ENCODE measurements at regions not wholly inside any gene's neighbourhood (a gene's known extent, or its start where the extent isn't known, plus 50 kb on each side); places are given as distances from the start of the nearest gene placed in this dataset.
"Not testable (repeated sequence)": the region's sequence is repeated elsewhere in the genome, so short reads cannot be mapped to it uniquely, and the experiment has no call there.

- not testable (repeated sequence) for H3K27me3 Mint-ChIP-seq; H3K4me1 Mint-ChIP-seq (ENCODE audit: low read depth); H3K36me3 Mint-ChIP-seq (ENCODE audit: low read depth); H3K4me3 Mint-ChIP-seq; H3K27ac Mint-ChIP-seq
- H3K9me3 Mint-ChIP-seq: peaks cover 21% of the 10 kb centered on the region
These were observed 108.3 kb upstream of the RUNX1 start for GRCh38 chr21:35157374-35157773.

GRCh38 chr21:35156293-35157278 lies 107.5 kb upstream of the RUNX1 start:
- Mint-ChIP-seq H3K36me3 (ENCODE audit: low read depth) (no peaks in the 10 kb centered on the region), H3K27ac (no peak overlapping the region), H3K4me1 (ENCODE audit: low read depth) (peaks cover 16% of the 10 kb centered on the region), H3K27me3 (no peaks in the 10 kb centered on the region), H3K4me3 (no peak overlapping the region), H3K9me3 (peaks cover 19% of the 10 kb centered on the region)

DNA sequence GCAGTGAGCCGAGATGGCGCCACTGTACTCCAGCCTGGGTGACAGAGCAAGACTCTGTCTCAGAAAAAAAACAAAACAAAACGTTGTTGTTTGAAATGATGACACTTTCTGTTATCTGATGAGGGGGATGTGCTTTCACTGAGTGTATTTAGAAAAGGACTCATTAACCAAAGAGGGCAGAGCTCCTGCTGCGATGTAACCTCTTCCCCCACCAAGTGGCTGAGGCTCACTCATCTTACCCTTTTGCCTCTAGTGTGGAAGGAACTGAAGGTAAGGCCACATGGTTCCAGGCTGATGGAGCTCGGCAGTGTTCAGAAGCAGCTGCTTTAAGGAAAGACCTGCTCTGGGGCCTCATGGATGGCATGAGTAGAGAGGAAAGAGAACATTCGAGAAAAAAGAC lies 105.7 kb upstream of the RUNX1 start:
- Mint-ChIP-seq H3K27ac (no peak overlapping the region), H3K36me3 (ENCODE audit: low read depth) (peaks cover 10% of the 10 kb centered on the region), H3K27me3 (no peaks in the 10 kb centered on the region), H3K4me1 (ENCODE audit: low read depth) (peaks cover 34% of the 10 kb centered on the region), H3K9me3 (peaks cover 22% of the 10 kb centered on the region), H3K4me3 (no peak overlapping the region)

DNA sequence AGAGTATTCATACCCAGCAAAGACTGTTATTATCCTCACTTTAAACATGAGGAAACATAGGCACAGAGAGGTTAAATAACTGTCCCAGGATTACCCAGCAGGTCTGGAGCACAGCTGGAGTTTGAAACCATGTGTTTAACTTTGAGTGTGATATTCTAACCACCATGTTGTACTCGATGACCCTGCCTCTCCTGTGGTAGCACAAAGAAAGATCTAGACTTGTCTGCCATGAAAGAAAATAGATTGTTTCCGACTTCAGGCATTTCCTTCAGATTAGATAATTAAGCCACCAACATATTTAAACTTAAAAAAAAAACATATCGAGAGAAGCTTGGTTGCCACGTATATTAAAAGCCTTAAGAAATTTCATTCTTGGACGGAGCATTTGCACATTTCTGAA lies 104.6 kb upstream of the RUNX1 start:
- Mint-ChIP-seq H3K4me1 (ENCODE audit: low read depth) (peaks cover 45% of the 10 kb centered on the region), H3K9me3 (peaks cover 22% of the 10 kb centered on the region), H3K36me3 (ENCODE audit: low read depth) (peaks cover 10% of the 10 kb centered on the region), H3K27me3 (no peaks in the 10 kb centered on the region), H3K27ac (no peak overlapping the region), H3K4me3 (no peak overlapping the region)

- H3K9me3 Mint-ChIP-seq: peaks cover 4% of the 10 kb centered on the region
- peaks cover 10% of the 10 kb centered on the region for H3K36me3 Mint-ChIP-seq (ENCODE audit: low read depth)
- peak overlapping the region; percentile 56 for H3K4me3 Mint-ChIP-seq
- H3K27ac Mint-ChIP-seq: peak overlapping the region; percentile 92
- H3K27me3 Mint-ChIP-seq: no peaks in the 10 kb centered on the region
- H3K4me1 Mint-ChIP-seq (ENCODE audit: low read depth): peaks cover 64% of the 10 kb centered on the region
These were observed 101.6 kb upstream of the RUNX1 start for GRCh38 chr21:35150562-35151226.

GRCh38 chr21:35149698-35150097 lies 100.6 kb upstream of the RUNX1 start:
- Mint-ChIP-seq H3K27me3 (no peaks in the 10 kb centered on the region), H3K9me3 (peaks cover 4% of the 10 kb centered on the region), H3K4me1 (ENCODE audit: low read depth) (peaks cover 64% of the 10 kb centered on the region), H3K27ac (peak overlapping the region; percentile 92), H3K4me3 (peak overlapping the region; percentile 56), H3K36me3 (ENCODE audit: low read depth) (peaks cover 10% of the 10 kb centered on the region)

DNA sequence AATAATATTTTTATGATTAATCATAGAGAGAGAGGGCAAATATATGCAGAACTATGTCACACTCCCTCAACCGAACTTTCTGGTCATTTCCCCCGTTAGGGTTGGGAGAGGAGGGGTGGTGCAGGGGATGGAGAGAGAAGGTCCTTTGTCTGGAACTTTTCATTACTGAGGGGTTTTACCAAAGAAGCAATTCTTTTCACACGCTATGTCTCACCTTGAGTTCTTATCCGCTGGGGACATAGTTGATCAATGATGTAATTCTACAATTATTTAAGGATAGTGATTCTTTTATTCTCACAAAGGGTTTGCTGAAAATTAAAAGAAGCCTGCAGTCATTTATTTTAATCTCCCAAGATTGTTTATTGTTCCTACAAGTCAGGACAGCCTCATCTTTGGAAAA lies 98.3 kb upstream of the RUNX1 start:
- no peak overlapping the region for H3K4me3 Mint-ChIP-seq
- peaks cover 69% of the 10 kb centered on the region for H3K4me1 Mint-ChIP-seq (ENCODE audit: low read depth)
- H3K9me3 Mint-ChIP-seq: peaks cover 4% of the 10 kb centered on the region
- H3K27me3 Mint-ChIP-seq: no peaks in the 10 kb centered on the region
- H3K27ac Mint-ChIP-seq: no peak overlapping the region
- H3K36me3 Mint-ChIP-seq (ENCODE audit: low read depth): peaks cover 10% of the 10 kb centered on the region

DNA sequence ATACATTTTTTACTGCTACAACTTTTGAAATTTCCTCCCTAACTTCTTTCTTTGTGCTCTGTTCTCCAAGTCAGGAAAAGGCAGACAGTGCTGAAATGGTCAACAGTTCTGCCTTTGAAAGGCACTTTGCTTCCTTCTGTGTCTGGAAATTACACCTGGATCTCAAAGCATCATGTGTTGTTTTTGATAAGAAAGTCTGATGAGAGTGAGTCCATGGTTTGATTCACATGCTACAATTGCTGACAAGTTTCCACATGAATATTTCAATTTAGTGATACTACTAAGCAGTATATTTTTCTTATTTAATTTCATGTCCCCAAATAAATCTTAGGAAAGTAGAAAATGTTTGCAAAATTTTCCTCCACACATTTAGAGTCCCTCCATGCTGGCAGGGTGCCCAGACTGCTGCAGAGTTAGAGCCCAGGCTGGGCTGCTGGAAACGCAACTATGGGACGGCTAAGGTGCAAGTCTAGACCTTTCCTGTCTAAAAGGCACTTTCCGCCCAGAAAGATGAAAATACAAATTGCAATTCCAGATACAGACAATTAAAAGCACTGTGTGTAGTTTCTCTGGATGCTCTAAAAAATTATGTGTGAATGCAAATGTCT lies 96.6 kb upstream of the RUNX1 start:
- Mint-ChIP-seq H3K4me3 (no peak overlapping the region), H3K4me1 (ENCODE audit: low read depth) (peaks cover 57% of the 10 kb centered on the region), H3K9me3 (no peaks in the 10 kb centered on the region), H3K27ac (no peak overlapping the region), H3K36me3 (ENCODE audit: low read depth) (peaks cover 6% of the 10 kb centered on the region), H3K27me3 (no peaks in the 10 kb centered on the region)

GRCh38 chr21:35144978-35145377 lies 95.9 kb upstream of the RUNX1 start:
- no peaks in the 10 kb centered on the region for H3K9me3 Mint-ChIP-seq
- no peak overlapping the region for H3K27ac Mint-ChIP-seq
- peaks cover 57% of the 10 kb centered on the region for H3K4me1 Mint-ChIP-seq (ENCODE audit: low read depth)
- no peak overlapping the region for H3K4me3 Mint-ChIP-seq
- no peaks in the 10 kb centered on the region for H3K27me3 Mint-ChIP-seq
- H3K36me3 Mint-ChIP-seq (ENCODE audit: low read depth): no peaks in the 10 kb centered on the region

DNA sequence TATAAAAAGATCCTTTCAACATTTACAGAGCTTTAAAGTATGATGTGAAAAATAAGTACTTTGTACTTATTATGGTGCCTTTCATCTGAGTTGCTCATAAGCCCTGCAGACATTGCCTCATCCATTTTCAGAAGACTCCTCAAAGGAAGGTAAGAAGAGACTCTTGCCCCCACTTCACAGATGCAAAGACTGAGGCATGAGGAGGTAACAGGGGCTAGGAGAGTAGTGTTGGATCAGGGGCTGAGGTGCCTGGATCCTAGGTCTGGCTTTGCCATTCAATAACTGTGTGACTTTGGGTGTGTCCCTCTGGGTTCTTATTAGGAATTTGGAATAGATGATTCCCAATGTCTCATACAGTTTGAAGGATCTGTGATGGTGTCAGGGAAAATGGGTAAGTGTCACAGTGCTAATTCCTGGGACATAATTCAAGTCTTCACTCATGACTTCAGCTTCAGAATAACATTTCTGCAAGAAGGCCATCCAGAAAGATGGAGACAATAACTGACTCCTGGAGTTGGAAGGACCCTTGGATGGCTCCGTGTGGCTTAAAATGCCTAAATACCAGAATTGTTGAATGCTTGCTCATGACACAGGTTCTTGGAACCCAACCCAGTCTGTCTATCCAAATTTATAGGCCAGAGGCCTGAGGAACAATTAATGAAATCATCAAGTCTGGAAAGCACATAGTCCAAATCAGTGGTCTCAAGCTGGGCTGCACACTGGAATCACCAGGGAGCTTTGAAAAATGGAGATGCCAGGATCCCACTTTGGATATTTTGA lies 93.1 kb upstream of the RUNX1 start:
- Mint-ChIP-seq H3K27me3 (no peaks in the 10 kb centered on the region), H3K4me3 (no peak overlapping the region), H3K36me3 (ENCODE audit: low read depth) (no peaks in the 10 kb centered on the region), H3K27ac (peak overlapping the region; percentile 8), H3K9me3 (no peaks in the 10 kb centered on the region), H3K4me1 (ENCODE audit: low read depth) (peaks cover 53% of the 10 kb centered on the region)

DNA sequence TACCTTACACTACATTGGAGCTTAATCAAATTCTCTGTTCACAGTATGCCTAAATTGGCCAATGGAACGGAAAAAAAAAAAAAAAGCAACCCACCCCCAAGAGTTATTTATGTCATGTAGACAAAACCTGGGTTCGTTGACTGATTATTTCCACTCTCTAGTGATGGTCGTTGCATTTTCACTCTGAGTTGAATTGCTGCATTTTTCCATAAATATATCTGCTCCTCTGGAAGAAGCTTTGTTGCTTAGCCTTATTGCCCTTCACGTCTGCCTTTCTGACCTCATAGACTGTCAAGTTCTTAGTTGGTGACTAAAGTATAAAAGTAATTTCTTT lies 90.2 kb upstream of the RUNX1 start:
- Mint-ChIP-seq H3K4me3 (peak overlapping the region; percentile 83), H3K36me3 (ENCODE audit: low read depth) (no peaks in the 10 kb centered on the region), H3K9me3 (no peaks in the 10 kb centered on the region), H3K27me3 (no peaks in the 10 kb centered on the region), H3K4me1 (ENCODE audit: low read depth) (peaks cover 48% of the 10 kb centered on the region), H3K27ac (peak overlapping the region; percentile 92)

- H3K4me3 Mint-ChIP-seq: peak overlapping the region; percentile 83
- peak overlapping the region; percentile 92 for H3K27ac Mint-ChIP-seq
- no peaks in the 10 kb centered on the region for H3K27me3 Mint-ChIP-seq
- H3K9me3 Mint-ChIP-seq: no peaks in the 10 kb centered on the region
- no peaks in the 10 kb centered on the region for H3K36me3 Mint-ChIP-seq (ENCODE audit: low read depth)
- peaks cover 48% of the 10 kb centered on the region for H3K4me1 Mint-ChIP-seq (ENCODE audit: low read depth)
These were observed 89.7 kb upstream of the RUNX1 start for GRCh38 chr21:35138665-35139381.

- no peak overlapping the region for H3K27ac Mint-ChIP-seq
- H3K27me3 Mint-ChIP-seq: no peaks in the 10 kb centered on the region
- H3K4me3 Mint-ChIP-seq: no peak overlapping the region
- no peaks in the 10 kb centered on the region for H3K36me3 Mint-ChIP-seq (ENCODE audit: low read depth)
- peaks cover 49% of the 10 kb centered on the region for H3K4me1 Mint-ChIP-seq (ENCODE audit: low read depth)
- H3K9me3 Mint-ChIP-seq: no peaks in the 10 kb centered on the region
These were observed 87.6 kb upstream of the RUNX1 start for GRCh38 chr21:35136586-35137219.

- H3K9me3 Mint-ChIP-seq: no peaks in the 10 kb centered on the region
- peaks cover 49% of the 10 kb centered on the region for H3K4me1 Mint-ChIP-seq (ENCODE audit: low read depth)
- no peak overlapping the region for H3K4me3 Mint-ChIP-seq
- H3K36me3 Mint-ChIP-seq (ENCODE audit: low read depth): no peaks in the 10 kb centered on the region
- H3K27ac Mint-ChIP-seq: no peak overlapping the region
- H3K27me3 Mint-ChIP-seq: no peaks in the 10 kb centered on the region
These were observed 87.0 kb upstream of the RUNX1 start for GRCh38 chr21:35136106-35136505.
